ENCODE measurements at regions not wholly inside any gene's neighbourhood (a gene's known extent, or its start where the extent isn't known, plus 50 kb on each side); places are given as distances from the start of the nearest gene placed in this dataset.

- DNase-seq (ENCODE audit: low read depth in 3 of 3), result no peak
Observed at GRCh38 chr21:16357994-16358393, 628.2 kb downstream of the USP25 start.

GRCh38 chr21:16358784-16359183, 629.0 kb downstream of the USP25 start:
- no peak for DNase-seq (ENCODE audit: low read depth in 3 of 3)

- DNase-seq (ENCODE audit: low read depth in 3 of 3), result no peak
Observed at GRCh38 chr21:16363100-16363499, 633.3 kb downstream of the USP25 start.

- DNase-seq (ENCODE audit: low read depth in 3 of 3), result no peak
Observed at GRCh38 chr21:16363518-16363917, 633.7 kb downstream of the USP25 start.

- DNase-seq (ENCODE audit: low read depth in 3 of 3), result no peak
Observed at GRCh38 chr21:16366207-16366606, 636.4 kb downstream of the USP25 start.

GRCh38 chr21:16367079-16367478, 637.3 kb downstream of the USP25 start:
- DNase-seq (ENCODE audit: low read depth in 3 of 3), result no peak

GRCh38 chr21:16370186-16370585, 640.4 kb downstream of the USP25 start:
- no peak for DNase-seq (ENCODE audit: low read depth in 3 of 3)

- DNase-seq (ENCODE audit: low read depth in 3 of 3), result no peak
Observed at GRCh38 chr21:16372586-16372985, 642.8 kb downstream of the USP25 start.

- DNase-seq (ENCODE audit: low read depth in 3 of 3), result no peak
Observed at GRCh38 chr21:16376673-16377072, 646.9 kb downstream of the USP25 start.

GRCh38 chr21:16377120-16377658, 647.4 kb downstream of the USP25 start:
- DNase-seq (ENCODE audit: low read depth in 3 of 3), result no peak

- no peak for DNase-seq (ENCODE audit: low read depth in 3 of 3)
Observed at GRCh38 chr21:16377857-16378256, 648.1 kb downstream of the USP25 start.

GRCh38 chr21:16378525-16378924, 648.7 kb downstream of the USP25 start:
- no peak for DNase-seq (ENCODE audit: low read depth in 3 of 3)

- DNase-seq (ENCODE audit: low read depth in 3 of 3), result no peak
Observed at GRCh38 chr21:16388291-16388690, 658.5 kb downstream of the USP25 start.

GRCh38 chr21:16388911-16389560, 659.3 kb downstream of the USP25 start:
- DNase-seq (ENCODE audit: low read depth in 3 of 3), result no peak

GRCh38 chr21:16389643-16390042, 659.9 kb downstream of the USP25 start:
- DNase-seq (ENCODE audit: low read depth in 3 of 3), result no peak

GRCh38 chr21:16395285-16395684, 665.5 kb downstream of the USP25 start:
- DNase-seq (ENCODE audit: low read depth in 3 of 3), result no peak

- DNase-seq (ENCODE audit: low read depth in 3 of 3), result no peak
Observed at GRCh38 chr21:16402752-16403151, 673.0 kb downstream of the USP25 start.

GRCh38 chr21:16404776-16405175, 675.0 kb downstream of the USP25 start:
- no peak for DNase-seq (ENCODE audit: low read depth in 3 of 3)

GRCh38 chr21:16406355-16406754, 676.6 kb downstream of the USP25 start:
- no peak for DNase-seq (ENCODE audit: low read depth in 3 of 3)

GRCh38 chr21:16407403-16408240, 677.8 kb downstream of the USP25 start:
- DNase-seq (ENCODE audit: low read depth in 3 of 3), result no peak

GRCh38 chr21:16408280-16408679, 678.5 kb downstream of the USP25 start:
- no peak for DNase-seq (ENCODE audit: low read depth in 3 of 3)

- no peak for DNase-seq (ENCODE audit: low read depth in 3 of 3)
Observed at GRCh38 chr21:16409352-16409751, 679.6 kb downstream of the USP25 start.

GRCh38 chr21:16418226-16418625, 688.4 kb downstream of the USP25 start:
- no peak for DNase-seq (ENCODE audit: low read depth in 3 of 3)
